Hematopoietic multipotent progenitor cell treated with erythropoietin and hydrocortisone succinate and interleukin-3 and kit ligand, for 6 days (in vitro differentiated cells): ENCODE measurements at regions not wholly inside any gene's neighbourhood (a gene's known extent, or its start where the extent isn't known, plus 50 kb on each side); places are given as distances from the start of the nearest gene placed in this dataset.
A peak's percentile ranks its signal among the peaks of the same experiment; 100 is the strongest.

Experiments
- DNase-seq: peaks from one replicate; pipeline ENCODE4 v3.0.0-alpha.2; 2015

DNA sequence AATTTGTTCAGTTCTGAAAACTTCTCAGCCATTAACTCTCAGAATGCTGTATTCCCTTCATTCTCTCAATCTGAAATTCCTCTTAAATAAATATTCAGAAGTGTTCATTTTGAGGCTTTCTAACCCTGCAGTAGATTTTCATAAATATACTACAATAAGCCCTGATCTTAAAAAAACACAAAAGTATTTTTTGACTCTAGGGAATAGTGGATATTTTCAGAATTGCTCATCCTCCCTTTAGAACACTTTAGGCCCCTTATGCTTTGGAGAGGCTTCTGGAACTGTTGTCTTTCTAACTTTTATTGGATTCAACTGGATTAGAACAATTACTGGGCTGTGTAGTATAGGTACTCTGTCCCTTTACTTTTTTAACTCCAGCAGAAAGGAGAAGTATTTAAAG lies 1662.6 kb upstream of the MIR17HG start:
- no peak for DNase-seq

DNA sequence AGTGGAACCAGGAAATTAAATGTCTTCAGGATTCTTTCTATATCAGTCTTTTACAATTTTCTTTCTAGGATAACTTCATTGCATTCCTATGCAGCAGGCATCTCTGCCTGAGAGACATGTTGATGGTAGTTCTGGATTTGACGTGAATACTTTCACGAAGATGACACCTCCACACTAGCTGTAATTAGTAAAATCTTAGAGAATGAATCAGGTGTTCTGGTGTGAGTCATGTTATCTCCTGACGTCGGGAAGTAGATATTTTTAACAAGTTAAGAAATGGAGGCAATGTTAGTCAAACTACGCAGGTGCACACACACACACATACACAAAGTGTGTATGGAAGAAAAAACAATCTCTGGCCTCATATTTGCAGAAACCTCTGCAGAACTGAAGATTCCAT lies 1661.3 kb upstream of the MIR17HG start:
- DNase-seq, result no peak

DNA sequence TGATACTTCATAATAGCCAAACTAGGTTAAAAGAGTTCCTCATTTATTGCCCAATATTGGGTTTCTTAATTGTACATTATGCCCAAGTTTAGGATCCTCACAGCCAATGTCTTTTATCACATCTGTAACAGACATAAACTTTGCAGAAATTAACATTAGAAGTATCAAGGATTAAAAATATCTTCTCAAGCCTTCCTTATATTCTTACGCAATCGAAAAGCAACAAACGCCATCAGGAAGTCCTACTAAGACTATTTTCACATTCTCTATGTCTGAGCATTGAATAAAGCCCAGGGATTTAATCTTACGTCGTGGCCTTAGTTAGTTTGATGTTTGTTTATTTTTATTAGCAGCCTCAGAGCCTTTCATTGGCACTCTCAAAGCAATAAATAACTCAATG lies 1660.4 kb upstream of the MIR17HG start:
- no peak for DNase-seq

DNA sequence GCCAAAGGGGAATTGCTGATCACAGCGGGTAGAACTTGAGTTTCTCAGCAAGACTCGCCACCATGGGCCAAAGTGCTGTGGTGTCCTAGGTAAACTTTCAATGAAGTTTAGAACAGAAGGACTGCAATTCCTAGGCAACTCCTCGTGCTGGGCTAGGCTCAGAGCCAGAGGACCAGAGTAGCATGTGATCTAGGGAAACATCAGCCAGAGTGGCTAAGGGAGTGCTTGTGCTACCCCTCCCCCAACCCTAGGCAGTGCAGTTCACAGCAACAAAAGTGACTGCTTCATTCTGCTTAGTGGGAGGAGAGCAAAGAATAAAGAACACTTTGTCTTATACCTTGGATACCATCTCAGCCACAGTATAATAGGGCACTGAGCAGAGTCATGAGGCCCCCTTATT lies 1658.6 kb upstream of the MIR17HG start:
- DNase-seq, result no peak

DNA sequence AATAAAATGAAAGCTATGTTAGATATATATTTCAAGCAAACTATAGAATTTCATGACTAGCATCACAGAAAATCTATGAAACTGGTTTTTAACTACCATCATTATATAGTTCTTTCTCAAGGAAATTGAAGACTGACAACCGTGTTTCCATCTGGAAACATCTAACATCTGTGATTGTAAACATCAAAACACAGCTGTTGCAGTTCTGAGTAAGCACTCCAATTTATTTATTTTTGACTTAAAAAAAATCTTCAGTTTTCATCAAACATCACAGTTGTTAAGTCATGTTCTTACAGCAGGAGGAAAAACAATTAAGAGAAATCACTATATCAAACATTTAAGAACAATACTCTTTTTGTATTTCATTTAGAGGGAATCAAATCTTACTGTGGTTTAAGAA lies 1653.0 kb upstream of the MIR17HG start:
- DNase-seq, result no peak

DNA sequence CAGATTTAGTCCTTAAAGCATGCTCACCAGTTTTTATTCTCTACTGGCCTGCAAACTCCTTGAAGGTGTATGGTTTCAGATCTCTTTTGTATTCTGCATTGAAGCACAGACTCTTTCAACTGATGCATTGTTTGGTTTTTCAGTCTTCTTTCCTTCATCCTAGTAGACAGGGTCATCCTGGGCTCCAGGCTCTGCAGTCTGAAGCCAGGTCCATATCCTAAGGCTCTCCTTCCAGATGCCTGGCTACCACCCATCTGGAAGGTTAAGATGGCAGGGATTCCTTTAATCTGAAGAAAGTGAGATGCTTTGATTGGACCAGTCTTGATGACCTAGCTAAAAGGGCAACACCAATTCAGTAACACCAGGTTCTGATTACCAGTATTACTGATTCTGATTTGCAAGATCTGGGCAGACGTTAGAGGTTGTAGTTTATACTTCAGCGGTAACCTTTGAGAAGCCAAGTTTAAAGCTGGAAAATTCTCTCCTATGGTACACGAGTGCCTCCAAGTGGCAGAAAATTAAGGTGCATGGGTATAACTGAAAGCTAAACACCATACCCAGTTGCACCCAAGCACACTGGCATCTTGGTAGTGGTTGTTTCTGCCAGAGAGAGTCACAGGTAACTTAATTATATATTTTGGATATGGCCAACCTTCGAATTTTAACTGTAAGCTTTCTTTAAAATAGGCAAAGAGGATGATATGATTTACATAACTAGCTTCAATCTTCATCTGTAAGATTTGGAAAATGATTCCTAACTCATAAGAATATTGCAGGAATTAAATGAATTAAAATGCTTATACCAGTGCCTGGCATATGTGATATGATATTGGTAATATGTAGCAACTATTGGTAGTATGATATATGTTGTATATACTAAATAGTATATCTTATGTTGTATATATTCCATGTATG lies 1651.9 kb upstream of the MIR17HG start:
- peak; percentile 51 for DNase-seq

DNA sequence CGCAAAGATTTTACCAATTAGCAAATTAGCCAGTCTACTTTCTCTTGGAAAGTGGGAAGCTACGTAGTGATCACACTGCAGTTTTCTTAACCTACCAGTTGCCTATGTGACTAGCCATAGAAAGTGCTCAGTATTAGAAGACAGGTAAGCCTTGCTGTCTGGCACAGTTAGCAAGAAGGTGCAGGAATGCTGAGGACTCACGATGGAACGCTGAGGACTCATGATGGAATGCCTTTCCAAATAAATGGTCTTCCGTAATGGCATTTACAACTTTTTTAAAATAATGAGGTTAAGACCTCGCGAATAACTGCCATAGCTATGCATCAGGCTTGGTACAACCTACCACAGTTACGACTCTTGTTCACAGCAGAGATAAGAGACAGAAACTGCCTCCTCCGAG lies 1645.6 kb upstream of the MIR17HG start:
- no peak for DNase-seq

DNA sequence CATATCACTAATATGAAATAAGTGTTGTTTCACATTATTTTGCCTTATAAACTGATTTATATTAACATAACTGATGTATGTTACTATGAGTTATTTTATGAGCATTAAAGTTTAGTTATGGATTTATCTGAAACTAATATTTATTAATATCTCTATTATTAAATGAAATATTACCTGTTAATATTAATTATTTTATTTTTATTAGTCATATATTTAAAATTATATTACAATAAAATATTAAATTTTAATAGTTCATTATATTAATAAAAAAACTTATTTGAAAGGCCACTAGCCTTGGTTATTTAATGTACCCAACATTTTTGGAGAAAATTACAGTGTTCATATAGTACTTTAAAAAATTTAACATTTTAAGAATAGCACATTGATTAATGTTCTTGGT lies 1643.4 kb upstream of the MIR17HG start:
- no peak for DNase-seq

DNA sequence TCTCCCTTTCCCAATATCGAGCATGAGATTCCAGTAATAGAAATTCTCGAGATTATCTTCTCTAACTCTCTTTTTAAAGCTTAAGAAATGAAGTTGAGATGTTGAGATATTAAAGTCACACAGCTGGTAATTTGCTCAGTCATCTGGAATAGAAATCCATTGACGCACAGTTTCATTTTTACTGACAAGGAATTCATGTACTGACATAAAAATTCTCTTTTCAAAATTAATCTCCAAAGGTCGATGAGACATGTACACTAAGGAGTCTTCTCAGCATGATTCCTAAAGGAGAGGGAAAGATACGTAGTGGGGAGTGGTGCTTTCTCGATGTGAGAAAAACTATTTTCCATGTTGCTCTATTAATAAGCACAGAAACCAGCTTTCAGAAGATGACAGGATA lies 1639.5 kb upstream of the MIR17HG start:
- no peak for DNase-seq

DNA sequence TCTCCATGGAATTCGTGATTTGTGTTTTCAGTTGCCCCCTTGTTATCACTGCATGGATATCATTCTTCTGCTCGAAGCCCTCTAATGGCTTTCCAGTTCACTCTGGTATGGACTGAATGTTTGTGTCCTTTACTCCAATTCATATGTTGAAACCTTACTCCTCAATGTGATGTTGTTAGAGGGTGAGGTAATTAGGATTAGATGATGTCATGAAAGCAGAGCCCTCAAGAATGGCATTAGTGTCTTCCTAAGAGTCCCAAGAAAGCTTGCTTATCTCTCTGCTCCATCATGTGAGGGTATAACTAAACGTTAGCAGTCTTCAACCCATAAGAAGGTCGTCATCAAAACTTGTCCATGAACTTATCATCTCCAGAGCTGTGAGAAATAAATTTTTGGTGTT lies 1626.3 kb upstream of the MIR17HG start:
- DNase-seq, result no peak

DNA sequence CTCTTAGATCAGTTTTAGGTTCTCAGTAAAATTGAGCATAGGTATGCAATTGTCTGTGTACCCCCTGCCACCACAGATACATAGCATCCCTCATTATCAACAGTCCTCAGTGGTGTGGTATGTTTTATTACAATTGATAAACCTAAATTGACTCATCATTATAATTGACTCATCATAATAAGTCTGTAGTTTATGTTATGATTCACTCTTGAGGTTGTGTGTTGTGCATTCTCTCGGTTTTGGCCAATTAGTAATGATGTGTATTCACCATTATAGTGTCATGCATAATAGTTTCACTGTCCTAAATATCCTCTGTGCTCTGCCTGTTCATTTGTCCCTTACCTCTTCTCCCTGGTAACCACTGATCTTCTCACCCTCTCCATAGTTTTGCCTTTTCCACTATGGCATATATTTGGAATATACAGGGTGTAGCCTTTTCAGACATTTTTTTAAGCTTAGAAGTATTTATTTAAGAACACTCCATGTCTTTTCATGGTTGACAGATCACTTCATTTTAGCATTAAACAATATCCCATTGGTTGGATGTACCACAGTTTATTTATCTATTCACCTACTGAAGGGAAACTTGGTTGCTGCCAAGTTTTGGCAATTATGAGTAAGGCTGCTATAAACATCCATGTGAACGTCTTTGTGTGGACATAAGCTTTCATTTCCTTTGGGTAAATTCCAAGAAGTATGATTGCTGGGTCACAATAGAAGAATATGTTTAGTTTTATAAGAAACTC lies 1620.6 kb upstream of the MIR17HG start:
- no peak for DNase-seq

DNA sequence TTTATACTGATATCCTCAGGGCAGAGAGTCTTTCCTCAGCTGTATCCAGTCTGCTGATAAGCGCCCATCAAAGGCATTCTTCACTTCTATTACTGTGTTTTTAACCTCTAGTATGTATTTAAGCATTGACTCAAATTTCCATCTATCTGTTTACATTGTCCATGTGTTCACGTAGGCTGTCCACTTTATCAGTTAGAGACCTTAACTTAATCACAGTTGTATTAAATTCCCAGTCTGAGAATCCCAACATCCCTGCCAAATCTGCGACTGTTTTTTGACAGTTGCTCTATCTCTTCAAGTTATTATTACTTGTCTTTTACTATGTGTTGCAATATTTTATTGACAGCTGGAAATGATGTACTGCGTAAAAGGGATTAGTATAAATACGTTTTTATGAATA lies 1613.7 kb upstream of the MIR17HG start:
- no peak for DNase-seq

DNA sequence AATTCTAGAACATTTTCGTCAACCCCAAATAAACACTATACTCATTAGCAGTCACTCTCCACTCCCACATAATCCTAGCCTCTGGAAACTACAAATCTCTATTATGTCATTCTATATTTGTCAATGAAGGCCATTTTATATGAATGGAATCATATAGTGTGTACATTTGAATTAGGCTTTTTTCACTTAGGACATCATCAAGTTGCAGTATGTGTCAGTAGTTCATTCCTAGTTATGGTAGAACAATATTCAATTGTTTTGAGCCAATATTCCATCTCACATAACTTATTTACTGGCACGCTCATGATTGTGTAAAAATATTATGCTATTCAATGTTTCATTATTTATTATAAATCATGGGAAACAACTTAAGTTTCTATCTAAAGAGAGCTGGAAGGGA lies 1610.4 kb upstream of the MIR17HG start:
- DNase-seq, result no peak

DNA sequence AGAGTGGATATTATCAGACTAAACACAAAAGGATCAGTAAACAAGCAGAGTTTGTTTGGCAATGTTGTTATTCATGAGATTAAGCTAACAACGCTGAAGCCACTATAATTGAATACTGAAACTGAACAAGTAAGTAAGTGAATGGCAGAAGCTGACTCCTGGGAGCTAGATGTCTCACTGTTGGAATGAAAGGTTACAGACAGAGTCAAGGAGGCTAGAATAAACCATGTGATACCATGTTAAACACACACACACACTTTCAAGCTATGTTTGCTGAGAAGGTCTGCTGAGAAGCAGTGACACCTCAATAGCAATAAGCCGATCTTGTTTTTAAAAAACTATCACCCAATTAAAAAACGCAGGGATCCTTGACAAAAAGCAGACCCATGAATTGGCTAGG lies 1609.4 kb upstream of the MIR17HG start:
- DNase-seq, result no peak

DNA sequence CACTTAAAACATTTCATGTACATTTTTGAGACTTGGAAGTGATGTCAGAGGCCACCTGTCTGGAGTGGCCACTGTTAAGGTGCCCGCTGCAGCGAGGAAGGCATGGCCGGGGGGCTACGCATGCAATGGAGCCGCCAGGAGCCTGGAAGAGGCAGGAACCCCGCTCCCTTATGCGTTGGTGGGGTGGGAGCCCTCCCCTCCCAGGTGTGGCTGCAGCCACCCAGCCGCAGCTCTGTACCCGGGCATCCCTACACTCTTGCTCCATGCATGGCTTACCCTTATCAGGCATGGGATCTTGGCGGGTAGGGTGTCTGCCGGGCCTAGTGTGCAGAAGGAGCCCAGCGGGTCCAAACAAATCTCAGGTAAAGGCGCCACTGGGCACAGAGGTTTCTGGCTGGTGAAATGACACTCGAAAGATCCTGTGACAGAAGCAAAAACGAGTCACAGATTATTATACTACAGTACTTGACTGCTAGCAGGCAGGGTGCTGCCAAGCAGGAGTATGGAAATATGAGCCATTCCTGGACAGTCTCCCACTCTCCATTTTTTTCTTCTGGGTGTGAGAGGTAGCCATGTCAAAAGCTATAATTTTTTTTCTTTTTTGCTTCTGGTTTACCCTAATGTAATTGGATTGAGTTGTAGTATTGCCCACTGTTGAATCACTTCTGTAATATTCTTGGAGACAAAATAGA lies 1606.3 kb upstream of the MIR17HG start:
- DNase-seq, result no peak

DNA sequence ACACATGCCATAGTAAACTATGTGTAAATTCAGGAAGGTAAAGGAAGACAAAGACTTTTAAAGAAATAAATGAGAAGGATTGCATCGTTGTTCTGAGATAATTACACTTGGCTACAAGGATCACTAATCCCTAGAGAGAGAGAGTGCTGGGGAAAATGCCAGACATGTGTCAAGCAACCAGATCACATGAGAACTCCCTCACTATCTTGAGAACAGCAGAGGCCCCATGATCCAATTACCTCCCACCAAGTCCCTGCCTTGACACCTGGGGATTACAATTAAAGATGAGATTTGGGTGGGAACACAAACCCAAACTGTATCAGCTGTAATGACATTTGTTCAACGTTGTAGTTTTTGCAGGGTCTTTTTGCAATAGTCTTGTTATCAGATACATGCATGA lies 1600.9 kb upstream of the MIR17HG start:
- DNase-seq, result no peak

DNA sequence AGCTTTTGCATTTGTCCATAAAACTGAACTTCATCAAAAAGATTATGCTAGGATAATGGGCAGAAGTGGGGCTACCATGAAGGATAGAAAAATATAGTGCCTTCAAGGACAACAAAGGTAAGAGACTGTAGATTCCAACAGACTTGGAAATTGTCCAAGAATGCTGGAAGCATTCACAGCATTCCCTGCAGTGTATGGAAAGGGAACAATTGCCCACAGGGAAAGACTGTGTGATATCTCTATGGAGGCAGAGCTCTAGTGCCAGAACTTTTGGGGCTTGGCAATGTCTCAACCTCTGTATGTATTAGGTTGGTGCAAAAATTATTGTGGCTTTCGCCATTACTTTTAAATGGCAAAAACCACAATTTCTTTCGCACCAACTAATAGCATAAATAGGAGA lies 1598.8 kb upstream of the MIR17HG start:
- no peak for DNase-seq

DNA sequence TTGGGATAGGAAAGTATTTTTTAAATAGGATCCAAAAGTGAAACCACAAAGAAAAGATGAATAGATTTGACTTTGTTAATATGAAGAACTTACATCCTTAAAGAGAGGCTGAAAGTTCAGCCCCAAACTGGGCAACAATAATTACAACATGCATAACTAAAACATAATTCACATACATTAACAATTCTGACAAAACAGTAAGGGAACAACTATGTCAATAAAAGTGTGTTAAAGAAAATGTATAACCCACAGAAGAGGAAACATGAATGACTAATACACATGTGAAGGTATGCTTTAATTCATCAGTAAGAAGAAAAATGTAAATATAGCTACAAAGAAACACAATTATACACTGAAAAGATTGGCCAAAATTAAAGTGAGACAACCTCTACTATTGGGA lies 1597.6 kb upstream of the MIR17HG start:
- no peak for DNase-seq

DNA sequence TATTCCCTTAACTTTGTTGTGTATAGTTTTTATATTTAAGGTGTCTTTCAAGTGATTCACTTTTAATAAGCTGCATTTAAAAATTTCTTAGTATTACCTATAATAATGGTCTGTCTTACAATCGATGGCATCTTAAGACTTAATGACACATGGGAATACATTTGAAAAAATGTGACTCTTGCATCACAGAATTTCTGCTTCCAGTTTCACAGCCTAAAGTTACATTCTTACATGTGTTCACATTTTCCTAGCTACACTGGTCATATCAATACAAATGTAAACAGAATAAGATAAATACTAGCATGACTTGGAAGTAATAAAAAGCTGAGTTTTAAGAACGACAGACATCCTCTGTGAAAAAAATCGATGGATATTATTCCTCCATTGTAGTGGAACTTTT lies 1597.1 kb upstream of the MIR17HG start:
- DNase-seq, result no peak

DNA sequence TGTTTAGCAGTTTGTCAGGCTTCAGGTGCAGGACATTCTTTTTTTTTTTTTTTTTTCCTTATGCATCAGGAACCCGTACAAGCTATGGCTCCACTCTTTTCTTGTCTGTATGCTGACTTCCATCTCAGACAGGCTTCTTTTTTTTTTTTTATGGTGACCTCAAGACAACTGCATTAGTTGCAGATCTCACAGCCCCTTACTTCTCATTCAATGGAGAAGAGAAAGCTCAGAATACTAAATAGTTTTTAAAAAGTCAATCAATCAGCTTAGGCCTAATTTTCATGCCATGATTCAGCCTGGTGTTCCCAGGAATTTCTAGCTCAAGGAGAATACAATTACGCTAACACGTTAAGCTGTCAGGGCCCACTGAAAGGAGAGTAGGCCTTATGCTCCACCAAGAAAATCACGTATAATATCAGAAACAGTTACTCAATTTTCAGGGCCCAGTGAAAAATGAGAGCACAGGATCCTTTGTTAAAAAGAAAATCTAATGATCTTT lies 1596.0 kb upstream of the MIR17HG start:
- no peak for DNase-seq

DNA sequence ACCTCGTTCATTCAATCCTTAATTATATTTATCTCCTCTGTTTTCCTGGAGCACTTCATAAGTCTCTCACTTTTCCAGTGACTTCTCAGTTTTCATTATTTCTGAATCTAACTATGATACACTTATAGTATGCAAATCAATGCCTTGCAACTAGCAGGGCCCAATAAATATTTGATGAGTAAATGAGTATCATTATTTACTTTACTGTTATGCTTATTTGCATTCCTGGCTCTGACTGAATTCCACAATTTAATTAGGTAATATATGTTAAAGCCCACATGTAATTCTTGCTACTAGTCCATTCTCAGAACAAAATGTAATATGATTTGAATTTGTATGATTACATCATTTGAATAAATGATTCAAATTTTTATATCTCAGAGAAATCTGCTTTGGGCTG lies 1595.1 kb upstream of the MIR17HG start:
- DNase-seq, result no peak

DNA sequence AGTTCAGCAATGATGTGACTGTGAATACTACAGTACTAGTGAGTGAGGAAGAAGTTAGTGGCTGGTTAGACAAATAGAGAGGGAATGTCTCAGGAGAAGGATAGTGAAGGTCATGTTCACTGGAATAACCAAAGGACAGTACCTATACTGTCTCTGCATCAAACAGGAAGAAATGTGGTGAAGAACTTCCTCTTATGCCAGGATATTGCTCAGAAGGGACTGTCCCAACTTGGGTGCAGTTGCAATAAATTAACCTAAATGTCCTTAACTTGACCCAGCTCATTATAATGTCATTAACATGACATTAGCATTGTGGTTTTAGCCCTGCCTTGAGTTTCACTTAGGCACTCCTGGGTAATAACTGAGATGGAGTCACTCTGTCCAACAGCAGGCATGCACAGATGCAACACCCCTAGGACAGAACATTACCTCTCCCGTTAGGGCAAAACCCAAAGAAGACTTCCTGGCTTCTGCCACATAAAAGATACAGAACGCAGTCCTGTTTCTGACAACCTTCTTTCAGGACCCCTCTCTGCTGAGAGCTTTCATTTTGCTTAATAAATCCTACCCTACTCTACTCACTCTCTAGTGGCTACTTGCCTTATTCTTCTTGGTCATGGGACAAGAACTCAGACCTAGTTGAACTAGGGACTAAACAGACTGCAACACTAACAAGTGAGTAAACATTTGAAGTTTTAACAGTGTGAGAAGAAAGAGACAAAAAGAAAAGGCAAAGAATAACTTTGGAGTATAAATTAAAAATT lies 1591.6 kb upstream of the MIR17HG start:
- DNase-seq, result peak; percentile 2

DNA sequence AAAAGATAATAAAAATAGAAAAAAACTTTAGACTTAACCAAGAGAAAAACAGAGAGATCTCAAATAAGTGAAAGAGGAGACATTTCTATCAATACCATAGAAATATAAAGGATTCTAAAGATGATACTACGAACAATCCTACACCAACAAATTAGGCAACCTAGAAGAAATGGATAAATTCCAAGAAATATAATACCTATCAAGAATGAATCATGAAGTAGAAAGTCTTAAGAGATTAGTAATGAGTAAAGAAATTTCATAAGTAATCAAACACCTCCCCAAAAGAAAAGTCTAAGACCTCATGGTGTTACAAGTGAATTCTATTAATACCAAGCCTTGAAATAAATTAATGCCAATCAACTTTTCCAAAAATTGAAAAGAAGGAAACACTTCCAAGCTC lies 1584.5 kb upstream of the MIR17HG start:
- no peak for DNase-seq
